Heart right ventricle (tissue), 16 donors: ENCODE measurements at regions not wholly inside any gene's neighbourhood (a gene's known extent, or its start where the extent isn't known, plus 50 kb on each side); places are given as distances from the start of the nearest gene placed in this dataset.

ENCODE experiments used
- ATAC-seq, 8 donors: fragments of 200-7000 bp; cut with Tn5 transposase; one replicate each; pipeline ENCODE4 v1.9.1; 2020; ENCODE audit warnings: mild to moderate bottlenecking in 8 of 8, moderate library complexity in 8 of 8, moderate number of reproducible peaks in 1 of 8
- DNase-seq, 2 donors: peaks; one replicate each; pipeline ENCODE4 v3.0.0-alpha.2; 2020
- H3K27ac ChIP-seq, 10 donors: fragments of 200-600 bp; sonication (generic) in 2 of 10; one replicate each; pipeline versions ENCODE4 v1.5.0 to v1.8.0; 2020 to 2022; ENCODE audit warnings: mild to moderate bottlenecking in 3 of 10
- H3K27me3 ChIP-seq, 7 donors: fragments of 200-600 bp; one replicate each; pipeline ENCODE4 v1.8.0; 2021 to 2022; ENCODE audit warnings: mild to moderate bottlenecking in 2 of 7
- H3K36me3 ChIP-seq, 9 donors: fragments of 200-600 bp; sonication (generic) in 1 of 9; one replicate each; pipeline versions ENCODE4 v1.5.0 to v1.8.0; 2020 to 2022; ENCODE audit warnings: mild to moderate bottlenecking in 2 of 9
- H3K4me1 ChIP-seq, 9 donors: fragments of 200-600 bp; sonication (generic) in 1 of 9; one replicate each; pipeline versions ENCODE4 v1.5.0 to v1.8.0; 2020 to 2022; ENCODE audit warnings: mild to moderate bottlenecking in 4 of 9
- H3K4me3 ChIP-seq, 10 donors: fragments of 200-600 bp; sonication (generic) in 2 of 10; one replicate each; pipeline versions ENCODE4 v1.5.0 to v1.8.0; 2020 to 2022; ENCODE audit warnings: mild to moderate bottlenecking in 7 of 10, moderate library complexity in 2 of 10
- H3K9me3 ChIP-seq, 11 donors: fragments of 200-600 bp in 10 of 11; sonication (generic) in 2 of 11; one replicate each; pipeline versions ENCODE4 v1.5.0 to v1.8.0; 2013 to 2022; ENCODE audit warnings: mild to moderate bottlenecking in 2 of 11, control low read depth in 1 of 11, moderate library complexity in 1 of 11
- WGBS, 2 donors: extraction: QIAGEN DNeasy Blood & Tissue Kit; methylation state at CpG; one replicate each; pipeline ENCODE4 v1.1.7; 2013; ENCODE audit warnings: inconsistent platforms in 1 of 2; 5-methylcytosine and 5-hydroxymethylcytosine counted together
- intact Hi-C, 10 donors: fragments of 100-400 bp; cut with DNase I; formaldehyde crosslinking; loops; one replicate each; pipeline versions ENCODE4 v1.11.1 to v1.14.2; 2022
- TF ChIP-seq, protein P1 (sequence below), 9 donors: fragments of 200-600 bp; sonication (generic) in 2 of 9; IDR thresholded peaks; one replicate each; pipeline versions ENCODE4 v1.5.0 to v1.8.0; 2021 to 2022; ENCODE audit warnings: antibody characterized with exemption in 9 of 9, mild to moderate bottlenecking in 5 of 9, moderate library complexity in 1 of 9
- donor health status: Arrhythmogenic right ventricular cardiomyopathy.
- donor health status: ischemic (EF 13 %, LVEDD 7.1; RV severe dilation, severe dysfunction).
- donor health status: healthy with polysubstance abuse.
- donor health status: DM: no; HTN: yes; CAD: no.
- donor health status: DM: no; HTN: no; CAD: no.
- donor health status: ischemic (EF 25% LVEDD 6.9; RV normal size, moderate dysfunction).
- donor health status: ischemic (EF 25% LVEDD 5.7; RV mildly dilated, moderate dysfunction).
- donor health status: healthy.
- donor health status: DM: yes; HTN: yes; CAD: no.
- donor health status: Ischemic cardiomyopathy.
- donor health status: ischemic (EF 35%, LVEDD 5.7; RV mildly dilated, moderate dysfunction).
- donor health status: nonischemic (EF 11% LVEDD 7.7; RV severe dilation, severe dysfunction).
- donor health status: DM: yes; HTN: yes; CAD: no.
- donor health status: PGD.
- donor health status: ischemic (EF 29% LVEDD 5.4; RV normal size, mild dysfunction).
- donor health status: nonischemic (EF 23%, LVEDD 6.1; RV moderate dilation, normal function).

DNA sequence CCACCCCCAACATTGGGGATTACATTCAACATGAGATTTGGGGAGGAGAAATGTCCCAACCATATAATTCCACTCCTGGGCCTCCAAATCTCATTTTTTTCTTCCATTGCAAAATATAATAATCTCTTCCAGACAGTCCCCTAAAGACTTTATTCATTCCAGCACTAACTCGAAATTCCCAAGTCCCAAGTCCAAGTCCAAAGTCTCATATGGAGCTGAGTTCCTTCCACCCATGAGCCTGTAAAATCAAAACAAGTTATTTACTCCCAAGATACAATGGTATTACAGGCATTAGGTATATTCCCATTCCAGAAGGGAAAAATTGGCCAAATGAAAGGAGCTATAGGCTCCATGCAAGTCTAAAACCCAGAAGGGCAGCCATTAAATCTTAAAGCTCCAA lies 56.7 kb downstream of the P2RY1 start:
- Histone ChIP-seq H3K4me1 (no peaks in the 10 kb centered on the region), H3K36me3 (no peaks in the 10 kb centered on the region), H3K9me3 (no peaks in the 10 kb centered on the region), H3K4me3 (no peak overlapping the region), H3K27me3 (no peaks in the 10 kb centered on the region), H3K27ac (no peak overlapping the region)
- intact Hi-C loops, result no loop called here
- DNase-seq (no peak), ATAC-seq (no peak)
- TF ChIP-seq, protein P1, sequence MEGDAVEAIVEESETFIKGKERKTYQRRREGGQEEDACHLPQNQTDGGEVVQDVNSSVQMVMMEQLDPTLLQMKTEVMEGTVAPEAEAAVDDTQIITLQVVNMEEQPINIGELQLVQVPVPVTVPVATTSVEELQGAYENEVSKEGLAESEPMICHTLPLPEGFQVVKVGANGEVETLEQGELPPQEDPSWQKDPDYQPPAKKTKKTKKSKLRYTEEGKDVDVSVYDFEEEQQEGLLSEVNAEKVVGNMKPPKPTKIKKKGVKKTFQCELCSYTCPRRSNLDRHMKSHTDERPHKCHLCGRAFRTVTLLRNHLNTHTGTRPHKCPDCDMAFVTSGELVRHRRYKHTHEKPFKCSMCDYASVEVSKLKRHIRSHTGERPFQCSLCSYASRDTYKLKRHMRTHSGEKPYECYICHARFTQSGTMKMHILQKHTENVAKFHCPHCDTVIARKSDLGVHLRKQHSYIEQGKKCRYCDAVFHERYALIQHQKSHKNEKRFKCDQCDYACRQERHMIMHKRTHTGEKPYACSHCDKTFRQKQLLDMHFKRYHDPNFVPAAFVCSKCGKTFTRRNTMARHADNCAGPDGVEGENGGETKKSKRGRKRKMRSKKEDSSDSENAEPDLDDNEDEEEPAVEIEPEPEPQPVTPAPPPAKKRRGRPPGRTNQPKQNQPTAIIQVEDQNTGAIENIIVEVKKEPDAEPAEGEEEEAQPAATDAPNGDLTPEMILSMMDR (IDR thresholded peaks at IDR 0.05), result no peak
- 72 to 82% methylated on average over 1 of the region's 1 CpG for WGBS, 2 donors

DNA sequence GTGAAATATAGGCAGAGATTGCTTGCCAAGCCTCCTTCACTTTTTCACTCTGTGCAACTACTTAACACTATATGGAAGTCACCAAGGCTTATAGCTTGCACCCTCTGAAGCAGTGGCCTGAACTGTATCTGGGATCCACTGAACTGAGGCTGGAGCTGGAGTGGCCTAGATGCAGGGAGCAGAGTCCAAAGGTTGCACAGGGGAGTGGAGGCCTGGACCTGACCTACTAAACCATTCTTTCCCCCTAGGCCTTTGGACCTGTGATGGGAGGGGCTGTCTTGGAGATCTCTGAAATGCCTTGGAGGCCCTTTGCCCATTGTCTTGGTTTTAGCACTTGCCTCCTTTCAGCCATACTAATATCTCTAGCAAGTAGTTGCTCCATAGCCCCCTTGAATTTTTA lies 57.5 kb downstream of the P2RY1 start:
- DNase-seq, result no peak
- ATAC-seq, result no peak
- Histone ChIP-seq H3K4me3 (no peak overlapping the region), H3K4me1 (no peaks in the 10 kb centered on the region), H3K27ac (no peak overlapping the region), H3K36me3 (no peaks in the 10 kb centered on the region), H3K27me3 (no peaks in the 10 kb centered on the region), H3K9me3 (no peaks in the 10 kb centered on the region)
- intact Hi-C loops, result no loop called here
- TF ChIP-seq, protein P1 (IDR thresholded peaks at IDR 0.05), result no peak

- intact Hi-C loops, result no loop called here
- Histone ChIP-seq H3K9me3 (no peaks in the 10 kb centered on the region), H3K36me3 (no peaks in the 10 kb centered on the region), H3K27me3 (no peaks in the 10 kb centered on the region), H3K4me1 (no peaks in the 10 kb centered on the region), H3K4me3 (no peak overlapping the region), H3K27ac (no peak overlapping the region)
- WGBS, 2 donors, result 51 to 70% methylated on average over 3 of the region's 3 CpGs
- TF ChIP-seq, protein P1 (IDR thresholded peaks at IDR 0.05), result no peak
- ATAC-seq, result no peak
- DNase-seq, result no peak
These were observed 58.7 kb downstream of the P2RY1 start for GRCh38 chr3:152893647-152894046.

DNA sequence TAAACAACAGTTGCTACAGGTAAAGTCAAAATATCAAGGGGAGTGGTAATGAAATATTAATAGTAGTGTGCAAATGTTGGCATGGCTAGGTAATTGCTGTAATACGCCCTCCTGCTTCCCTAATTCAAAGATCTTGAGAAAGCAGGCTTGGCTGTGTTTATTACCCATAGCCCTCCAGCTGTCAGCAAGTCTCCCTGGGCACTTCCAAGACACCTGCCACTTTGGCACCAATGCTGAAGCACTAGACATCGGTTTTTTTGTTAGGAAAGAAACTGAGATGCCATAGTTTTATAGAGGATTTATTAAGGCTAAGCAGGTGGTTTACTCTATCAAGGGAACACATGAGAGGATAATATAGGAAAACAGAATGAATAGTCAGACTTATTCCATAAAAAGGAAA lies 64.4 kb downstream of the P2RY1 start:
- intact Hi-C loops, result no loop called here
- H3K4me3 ChIP-seq, result no peak overlapping the region
- no peak overlapping the region for H3K27ac ChIP-seq
- no peaks in the 10 kb centered on the region for H3K27me3 ChIP-seq
- 50 to 61% methylated on average over 2 of the region's 2 CpGs for WGBS, 2 donors
- ATAC-seq (no peak), DNase-seq (no peak)
- peaks cover 0 to 2% (median 0%) of the 10 kb centered on the region in 9 donors for H3K4me1 ChIP-seq
- no peaks in the 10 kb centered on the region for H3K36me3 ChIP-seq
- TF ChIP-seq, protein P1 (IDR thresholded peaks at IDR 0.05), result no peak
- no peaks in the 10 kb centered on the region for H3K9me3 ChIP-seq
